Loucy (cell line): ENCODE measurements at regions not wholly inside any gene's neighbourhood (a gene's known extent, or its start where the extent isn't known, plus 50 kb on each side); places are given as distances from the start of the nearest gene placed in this dataset.

Experiments used
- CTCF ChIP-seq: fragments of 200-600 bp; sonication (generic); conservative IDR thresholded peaks from 2 replicates; pipeline ENCODE4 v1.5.1; 2014; ENCODE audit warnings: mild to moderate bottlenecking, antibody characterized with exemption, low read length
- EZH2phosphoT487 ChIP-seq: fragments of 200-600 bp; IDR thresholded peaks from 2 replicates; pipeline ENCODE4 v1.6.1; 2018; ENCODE audit warnings: antibody characterized with exemption, mild to moderate bottlenecking, moderate library complexity, borderline replicate concordance

GRCh38 chr3:3519266-3519665 lies 280.0 kb upstream of the LRRN1 start:
- no peak for TF ChIP-seq CTCF
- TF ChIP-seq EZH2phosphoT487 = no peak
